ENCODE measurements at regions not wholly inside any gene's neighbourhood (a gene's known extent, or its start where the extent isn't known, plus 50 kb on each side); places are given as distances from the start of the nearest gene placed in this dataset.
A peak's percentile ranks its signal among the peaks of the same experiment; 100 is the strongest.
"Not testable (repeated sequence)": the region's sequence is repeated elsewhere in the genome, so short reads cannot be mapped to it uniquely, and the experiment has no call there.

- Histone ChIP-seq H3K4me2 (ENCODE audit: low read length) (no peak overlapping the region), H3K9ac (ENCODE audit: low read depth, low read length) (no peak overlapping the region), H3K4me1 (ENCODE audit: control insufficient read depth, insufficient read depth, low read length) (peaks cover 19% of the 10 kb centered on the region), H3K9me3 (replicated peaks; ENCODE audit: low read length) (no peaks in the 10 kb centered on the region), H3K27me3 (ENCODE audit: control insufficient read depth, insufficient read depth, low read length) (no peaks in the 10 kb centered on the region), H3K36me3 (ENCODE audit: insufficient read depth, low read length) (no peaks in the 10 kb centered on the region), H3K4me3 (ENCODE audit: low read length) (no peak overlapping the region)
Observed at GRCh38 chr3:55264919-55265318, 222.2 kb downstream of the WNT5A start.

- Histone ChIP-seq H3K4me2 (ENCODE audit: low read length) (no peak overlapping the region), H3K4me1 (ENCODE audit: control insufficient read depth, insufficient read depth, low read length) (no peaks in the 10 kb centered on the region), H3K9ac (ENCODE audit: low read depth, low read length) (no peak overlapping the region), H3K4me3 (ENCODE audit: low read length) (no peak overlapping the region), H3K27me3 (ENCODE audit: control insufficient read depth, insufficient read depth, low read length) (no peaks in the 10 kb centered on the region), H3K9me3 (replicated peaks; ENCODE audit: low read length) (no peaks in the 10 kb centered on the region), H3K36me3 (ENCODE audit: insufficient read depth, low read length) (no peaks in the 10 kb centered on the region)
Observed at GRCh38 chr3:55252921-55253320, 234.2 kb downstream of the WNT5A start.

GRCh38 chr3:55249156-55249555 is 237.9 kb downstream of the WNT5A start:
- H3K36me3 ChIP-seq (ENCODE audit: insufficient read depth, low read length); H3K4me2 ChIP-seq (ENCODE audit: low read length); H3K9ac ChIP-seq (ENCODE audit: low read depth, low read length); H3K4me3 ChIP-seq (ENCODE audit: low read length); H3K9me3 ChIP-seq (replicated peaks; ENCODE audit: low read length); H3K27me3 ChIP-seq (ENCODE audit: control insufficient read depth, insufficient read depth, low read length); H3K4me1 ChIP-seq (ENCODE audit: control insufficient read depth, insufficient read depth, low read length): not testable (repeated sequence)

GRCh38 chr3:55247666-55248065 is 239.4 kb downstream of the WNT5A start:
- no peaks in the 10 kb centered on the region for H3K36me3 ChIP-seq (ENCODE audit: insufficient read depth, low read length)
- no peaks in the 10 kb centered on the region for H3K9me3 ChIP-seq (replicated peaks; ENCODE audit: low read length)
- H3K9ac ChIP-seq (ENCODE audit: low read depth, low read length): no peak overlapping the region
- H3K4me3 ChIP-seq (ENCODE audit: low read length): no peak overlapping the region
- no peak overlapping the region for H3K4me2 ChIP-seq (ENCODE audit: low read length)
- no peaks in the 10 kb centered on the region for H3K27me3 ChIP-seq (ENCODE audit: control insufficient read depth, insufficient read depth, low read length)
- H3K4me1 ChIP-seq (ENCODE audit: control insufficient read depth, insufficient read depth, low read length): peaks cover 4% of the 10 kb centered on the region

- H3K27me3 ChIP-seq (ENCODE audit: control insufficient read depth, insufficient read depth, low read length): no peaks in the 10 kb centered on the region
- peak overlapping the region; percentile 26 for H3K4me3 ChIP-seq (ENCODE audit: low read length)
- H3K9me3 ChIP-seq (replicated peaks; ENCODE audit: low read length): no peaks in the 10 kb centered on the region
- H3K36me3 ChIP-seq (ENCODE audit: insufficient read depth, low read length): no peaks in the 10 kb centered on the region
- H3K4me1 ChIP-seq (ENCODE audit: control insufficient read depth, insufficient read depth, low read length): peaks cover 4% of the 10 kb centered on the region
- H3K9ac ChIP-seq (ENCODE audit: low read depth, low read length): peak overlapping the region; percentile 11
- peak overlapping the region; percentile 72 for H3K4me2 ChIP-seq (ENCODE audit: low read length)
Observed at GRCh38 chr3:55246033-55246432, 241.1 kb downstream of the WNT5A start.

GRCh38 chr3:55245351-55245750 is 241.8 kb downstream of the WNT5A start:
- peaks cover 4% of the 10 kb centered on the region for H3K4me1 ChIP-seq (ENCODE audit: control insufficient read depth, insufficient read depth, low read length)
- H3K36me3 ChIP-seq (ENCODE audit: insufficient read depth, low read length): no peaks in the 10 kb centered on the region
- peak overlapping the region; percentile 72 for H3K4me2 ChIP-seq (ENCODE audit: low read length)
- H3K9me3 ChIP-seq (replicated peaks; ENCODE audit: low read length): no peaks in the 10 kb centered on the region
- H3K27me3 ChIP-seq (ENCODE audit: control insufficient read depth, insufficient read depth, low read length): no peaks in the 10 kb centered on the region
- no peak overlapping the region for H3K9ac ChIP-seq (ENCODE audit: low read depth, low read length)
- no peak overlapping the region for H3K4me3 ChIP-seq (ENCODE audit: low read length)

GRCh38 chr3:55244247-55244646 is 242.9 kb downstream of the WNT5A start:
- Histone ChIP-seq H3K4me3 (ENCODE audit: low read length) (no peak overlapping the region), H3K4me1 (ENCODE audit: control insufficient read depth, insufficient read depth, low read length) (peaks cover 4% of the 10 kb centered on the region), H3K27me3 (ENCODE audit: control insufficient read depth, insufficient read depth, low read length) (no peaks in the 10 kb centered on the region), H3K9me3 (replicated peaks; ENCODE audit: low read length) (no peaks in the 10 kb centered on the region), H3K9ac (ENCODE audit: low read depth, low read length) (no peak overlapping the region), H3K4me2 (ENCODE audit: low read length) (no peak overlapping the region), H3K36me3 (ENCODE audit: insufficient read depth, low read length) (no peaks in the 10 kb centered on the region)

- Histone ChIP-seq H3K36me3 (ENCODE audit: insufficient read depth, low read length) (no peaks in the 10 kb centered on the region), H3K4me2 (ENCODE audit: low read length) (no peak overlapping the region)
Observed at GRCh38 chr3:55243678-55244077, 243.4 kb downstream of the WNT5A start.

GRCh38 chr3:55242921-55243320 is 244.2 kb downstream of the WNT5A start:
- peaks cover 4% of the 10 kb centered on the region for H3K4me1 ChIP-seq (ENCODE audit: control insufficient read depth, insufficient read depth, low read length)
- no peaks in the 10 kb centered on the region for H3K27me3 ChIP-seq (ENCODE audit: control insufficient read depth, insufficient read depth, low read length)
- no peak overlapping the region for H3K4me3 ChIP-seq (ENCODE audit: low read length)
- H3K9ac ChIP-seq (ENCODE audit: low read depth, low read length): no peak overlapping the region
- no peaks in the 10 kb centered on the region for H3K36me3 ChIP-seq (ENCODE audit: insufficient read depth, low read length)
- H3K9me3 ChIP-seq (replicated peaks; ENCODE audit: low read length): no peaks in the 10 kb centered on the region
- H3K4me2 ChIP-seq (ENCODE audit: low read length): no peak overlapping the region

More at GRCh38 chr3:55243678-55244077, 243.4 kb downstream of the WNT5A start:
- no peaks in the 10 kb centered on the region for H3K9me3 ChIP-seq (replicated peaks; ENCODE audit: low read length)
- H3K9ac ChIP-seq (ENCODE audit: low read depth, low read length): no peak overlapping the region
- H3K27me3 ChIP-seq (ENCODE audit: control insufficient read depth, insufficient read depth, low read length): no peaks in the 10 kb centered on the region
- H3K4me3 ChIP-seq (ENCODE audit: low read length): no peak overlapping the region
- H3K4me1 ChIP-seq (ENCODE audit: control insufficient read depth, insufficient read depth, low read length): peaks cover 4% of the 10 kb centered on the region

GRCh38 chr3:55241098-55241497 is 246.0 kb downstream of the WNT5A start:
- no peak overlapping the region for H3K4me2 ChIP-seq (ENCODE audit: low read length)
- no peaks in the 10 kb centered on the region for H3K9me3 ChIP-seq (replicated peaks; ENCODE audit: low read length)
- H3K4me3 ChIP-seq (ENCODE audit: low read length): no peak overlapping the region

GRCh38 chr3:55235416-55235815 is 251.7 kb downstream of the WNT5A start:
- Histone ChIP-seq H3K4me2 (ENCODE audit: low read length) (no peak overlapping the region), H3K27me3 (ENCODE audit: control insufficient read depth, insufficient read depth, low read length) (no peaks in the 10 kb centered on the region)

More at GRCh38 chr3:55241098-55241497, 246.0 kb downstream of the WNT5A start:
- Histone ChIP-seq H3K27me3 (ENCODE audit: control insufficient read depth, insufficient read depth, low read length) (no peaks in the 10 kb centered on the region), H3K9ac (ENCODE audit: low read depth, low read length) (no peak overlapping the region), H3K36me3 (ENCODE audit: insufficient read depth, low read length) (no peaks in the 10 kb centered on the region), H3K4me1 (ENCODE audit: control insufficient read depth, insufficient read depth, low read length) (peaks cover 4% of the 10 kb centered on the region)

GRCh38 chr3:55226696-55227095 is 260.4 kb downstream of the WNT5A start:
- Histone ChIP-seq H3K4me1 (ENCODE audit: control insufficient read depth, insufficient read depth, low read length) (no peaks in the 10 kb centered on the region), H3K27me3 (ENCODE audit: control insufficient read depth, insufficient read depth, low read length) (no peaks in the 10 kb centered on the region), H3K9me3 (replicated peaks; ENCODE audit: low read length) (no peaks in the 10 kb centered on the region), H3K36me3 (ENCODE audit: insufficient read depth, low read length) (no peaks in the 10 kb centered on the region), H3K9ac (ENCODE audit: low read depth, low read length) (no peak overlapping the region), H3K4me3 (ENCODE audit: low read length) (no peak overlapping the region), H3K4me2 (ENCODE audit: low read length) (no peak overlapping the region)

More at GRCh38 chr3:55235416-55235815, 251.7 kb downstream of the WNT5A start:
- H3K4me3 ChIP-seq (ENCODE audit: low read length): no peak overlapping the region
- H3K4me1 ChIP-seq (ENCODE audit: control insufficient read depth, insufficient read depth, low read length): no peaks in the 10 kb centered on the region
- no peaks in the 10 kb centered on the region for H3K9me3 ChIP-seq (replicated peaks; ENCODE audit: low read length)
- no peak overlapping the region for H3K9ac ChIP-seq (ENCODE audit: low read depth, low read length)
- H3K36me3 ChIP-seq (ENCODE audit: insufficient read depth, low read length): no peaks in the 10 kb centered on the region
